Eye (tissue), 1 donor: ENCODE measurements at regions not wholly inside any gene's neighbourhood (a gene's known extent, or its start where the extent isn't known, plus 50 kb on each side); places are given as distances from the start of the nearest gene placed in this dataset.

Source experiments
- DNase-seq: peaks from one replicate; pipeline ENCODE4 v3.0.0-alpha.2; 2015

- no peak for DNase-seq
These were observed 391.4 kb downstream of the SH3GL2 start for GRCh38 chr9:17970277-17970676.

DNA sequence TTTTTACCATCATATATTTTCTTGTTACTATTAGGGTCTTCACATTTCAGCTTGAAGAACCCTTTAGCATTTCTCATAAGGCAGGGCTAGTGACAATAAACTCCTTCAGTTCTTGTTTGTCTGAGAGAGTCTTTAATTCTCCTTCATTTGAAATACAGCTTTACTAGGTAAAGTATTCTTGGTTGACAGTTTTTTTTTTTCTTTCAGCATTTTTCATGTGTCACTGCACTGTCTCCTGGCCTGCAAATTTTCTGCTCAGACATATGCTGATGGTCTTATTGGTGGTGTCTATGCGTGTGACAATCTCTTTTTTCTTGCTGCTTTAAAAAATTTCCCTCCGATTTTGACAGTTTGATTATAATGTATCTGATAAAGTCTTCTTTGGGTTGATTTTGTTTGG, 399.9 kb downstream of the SH3GL2 start:
- DNase-seq: no peak

DNA sequence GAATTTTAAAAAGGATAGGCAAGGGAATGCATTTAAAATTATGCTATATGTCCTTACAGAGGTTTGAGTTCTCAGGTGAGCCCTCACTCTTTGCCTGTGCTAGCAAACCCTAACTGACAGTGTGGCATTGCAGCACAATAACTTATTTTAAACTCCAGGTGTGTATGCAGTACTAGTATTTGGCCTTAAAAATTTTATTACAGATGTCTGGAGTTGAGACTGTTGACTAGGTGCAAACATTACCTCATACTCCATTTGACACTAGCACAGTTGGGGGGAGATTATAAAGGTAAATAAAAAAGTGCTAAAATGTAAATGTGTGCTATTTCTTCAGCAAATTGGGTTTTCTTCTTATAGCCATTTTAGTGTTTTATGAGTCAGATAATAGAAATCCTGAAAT, 407.7 kb downstream of the SH3GL2 start:
- no peak for DNase-seq

DNA sequence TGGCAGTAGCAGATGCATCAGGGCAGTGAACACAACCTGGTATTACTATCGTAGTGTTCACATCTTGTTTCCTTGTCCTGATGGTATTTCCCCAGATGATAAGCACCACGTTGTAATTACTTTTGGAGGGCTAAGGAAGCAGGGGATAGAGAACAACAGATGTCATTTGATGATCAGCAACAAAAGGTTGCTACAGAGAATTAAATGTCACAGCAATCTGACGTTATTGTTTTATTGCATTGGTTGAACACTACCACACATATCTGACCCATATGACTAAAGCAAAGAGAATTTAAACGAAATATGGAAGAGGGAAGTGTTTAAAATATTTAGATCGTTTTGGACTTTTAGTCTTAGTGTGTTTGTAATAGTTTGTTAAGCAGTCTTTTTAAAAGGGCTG, 408.3 kb downstream of the SH3GL2 start:
- no peak for DNase-seq

DNA sequence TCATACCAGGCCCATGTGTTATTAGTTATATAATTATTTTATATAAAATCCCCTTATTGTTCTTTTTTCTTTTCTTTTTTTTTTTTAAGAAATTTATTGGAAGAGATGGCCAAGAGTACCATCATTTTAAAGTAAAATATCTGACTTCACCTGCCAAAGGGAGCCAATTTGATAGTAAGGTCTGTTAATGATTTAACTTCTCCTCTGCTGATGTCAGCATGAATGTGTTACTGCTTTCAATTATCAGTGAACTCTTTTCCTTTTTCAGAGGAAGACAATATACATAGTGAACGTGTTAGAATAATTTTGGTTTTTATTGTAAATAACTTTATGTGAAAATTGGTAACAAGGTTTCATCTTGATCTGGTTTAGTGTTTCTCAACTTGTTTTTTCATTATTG, 409.6 kb downstream of the SH3GL2 start:
- no peak for DNase-seq

- no peak for DNase-seq
These were observed 411.7 kb downstream of the SH3GL2 start for GRCh38 chr9:17990602-17991001.

DNA sequence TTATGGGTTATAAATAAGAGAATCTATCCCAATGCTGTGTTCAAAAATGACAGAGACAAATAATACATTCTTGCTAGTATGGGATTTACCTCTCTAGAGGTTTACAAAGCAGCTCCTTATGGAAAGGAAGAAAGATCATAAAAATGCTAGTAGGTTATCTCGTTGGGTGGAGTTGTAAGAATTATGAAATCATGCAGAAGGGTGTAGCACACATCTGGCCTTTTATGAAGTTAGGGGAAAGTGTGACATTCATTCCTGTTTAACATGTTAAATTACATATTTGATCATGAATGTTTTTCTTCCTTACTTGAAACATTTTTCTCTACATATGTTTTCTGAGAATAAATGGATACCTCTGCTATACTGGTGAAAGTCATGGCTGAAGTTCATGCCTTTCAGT, 414.2 kb downstream of the SH3GL2 start:
- no peak for DNase-seq

DNA sequence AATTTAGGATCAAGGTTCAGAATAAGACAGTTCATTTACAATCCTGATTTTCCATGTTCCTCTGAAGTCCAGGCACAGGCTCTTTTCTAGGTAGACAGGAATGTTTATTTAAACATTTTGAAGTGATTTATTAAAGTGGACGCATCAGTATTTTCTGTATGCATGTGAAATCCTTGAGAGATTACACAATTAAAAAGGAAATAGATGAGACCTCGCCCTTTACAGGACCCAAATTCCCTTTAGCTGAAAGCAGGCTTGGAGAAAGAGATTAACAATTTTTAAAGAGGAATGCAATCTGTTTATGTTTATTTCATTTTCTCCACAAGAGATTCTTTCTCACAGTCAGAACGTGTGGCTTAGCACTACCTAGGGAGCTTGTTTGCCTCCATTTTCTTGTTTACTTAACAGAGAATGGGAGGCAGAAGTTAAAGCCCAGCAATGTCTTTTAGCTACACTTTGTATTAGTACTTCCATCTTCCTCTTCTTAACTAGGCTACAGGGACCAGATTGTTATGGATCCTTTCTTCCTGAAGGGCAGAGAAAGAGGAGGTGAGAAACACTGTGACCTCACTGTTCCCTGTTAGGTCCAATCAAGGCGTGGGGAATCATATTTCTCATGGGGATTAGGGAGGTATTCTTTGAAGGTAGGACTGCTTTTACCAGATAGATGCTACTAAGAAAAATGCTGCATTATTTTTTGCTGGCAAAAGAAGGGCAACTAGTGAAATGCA, 416.0 kb downstream of the SH3GL2 start:
- no peak for DNase-seq

GRCh38 chr9:17996728-17997127, 417.9 kb downstream of the SH3GL2 start:
- DNase-seq: no peak

GRCh38 chr9:18002718-18003438, 424.0 kb downstream of the SH3GL2 start:
- no peak for DNase-seq

DNA sequence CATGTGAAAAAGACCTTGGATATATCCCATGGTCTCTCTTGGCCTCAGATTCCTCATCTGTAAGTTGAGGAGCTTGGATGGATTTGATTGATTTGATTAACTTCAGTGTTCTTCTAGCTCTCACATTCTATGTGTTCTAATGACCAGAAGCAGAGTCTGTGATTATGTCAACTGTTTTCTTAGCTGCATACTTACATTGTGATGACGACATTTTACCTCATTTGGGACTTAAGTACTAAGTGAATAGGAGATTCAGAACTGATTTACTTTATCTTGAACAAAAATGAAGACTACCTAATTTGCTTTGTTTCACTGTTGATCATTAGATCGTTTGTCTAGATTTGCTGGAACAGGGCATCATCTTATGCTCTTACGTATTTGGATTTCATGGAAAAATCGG, 427.7 kb downstream of the SH3GL2 start:
- DNase-seq: no peak

- no peak for DNase-seq
These were observed 428.8 kb downstream of the SH3GL2 start for GRCh38 chr9:18007621-18008020.

- no peak for DNase-seq
These were observed 431.0 kb downstream of the SH3GL2 start for GRCh38 chr9:18009902-18010301.

GRCh38 chr9:18010492-18010891, 431.6 kb downstream of the SH3GL2 start:
- no peak for DNase-seq

GRCh38 chr9:18012170-18012569, 433.3 kb downstream of the SH3GL2 start:
- no peak for DNase-seq

GRCh38 chr9:18014556-18014955, 435.7 kb downstream of the SH3GL2 start:
- DNase-seq: no peak

DNA sequence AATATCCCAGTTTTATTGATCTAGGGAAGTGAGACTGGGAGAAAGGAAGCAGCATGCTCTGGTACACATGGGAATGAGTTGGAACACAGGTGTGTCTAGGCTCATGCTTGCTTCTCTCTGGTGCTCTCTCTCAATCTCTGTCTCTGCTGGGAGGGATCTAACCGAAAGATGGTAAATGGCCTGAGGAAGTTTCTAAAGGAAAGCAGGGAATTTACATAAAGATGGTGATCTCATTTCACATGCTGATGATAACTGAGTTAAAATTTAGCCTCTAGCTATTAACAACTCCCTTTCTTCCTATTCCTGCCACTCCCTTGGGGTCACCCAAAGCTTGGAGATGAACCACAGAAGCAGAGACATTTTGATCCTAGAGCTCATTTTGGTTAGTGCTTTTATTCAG, 436.2 kb downstream of the SH3GL2 start:
- no peak for DNase-seq

- DNase-seq: no peak
These were observed 438.3 kb downstream of the SH3GL2 start for GRCh38 chr9:18017136-18017535.

GRCh38 chr9:18018221-18018620, 439.4 kb downstream of the SH3GL2 start:
- no peak for DNase-seq

- DNase-seq: no peak
These were observed 439.8 kb downstream of the SH3GL2 start for GRCh38 chr9:18018661-18019060.

- no peak for DNase-seq
These were observed 441.4 kb downstream of the SH3GL2 start for GRCh38 chr9:18020121-18020745.

GRCh38 chr9:18022642-18023041, 443.8 kb downstream of the SH3GL2 start:
- no peak for DNase-seq

GRCh38 chr9:18023332-18023731, 444.5 kb downstream of the SH3GL2 start:
- DNase-seq: no peak

DNA sequence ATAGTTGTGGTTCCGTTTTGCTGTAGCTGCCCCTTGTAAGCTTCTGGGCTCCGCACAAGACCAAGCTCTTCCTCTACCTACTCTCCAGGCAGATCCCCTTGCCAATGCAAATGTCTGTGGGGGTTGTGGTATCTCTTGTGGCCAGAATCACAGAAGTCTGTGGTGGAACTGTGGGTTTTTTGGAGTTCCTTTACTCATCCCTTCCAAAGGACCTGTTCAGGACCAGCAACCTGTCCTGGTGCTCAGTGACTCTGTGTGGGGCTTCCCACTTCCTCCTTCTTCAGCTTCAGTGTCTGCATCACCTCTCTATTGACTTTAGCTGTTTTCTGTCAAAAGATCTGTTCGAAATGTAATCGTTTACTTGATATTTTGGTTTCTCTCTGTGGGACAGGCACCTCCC, 441.3 kb upstream of the ADAMTSL1 start:
- no peak for DNase-seq
